NCI-H1436 treated with DMSO at 0.1 percent for 48 hours (cell line): ENCODE measurements at regions not wholly inside any gene's neighbourhood (a gene's known extent, or its start where the extent isn't known, plus 50 kb on each side); places are given as distances from the start of the nearest gene placed in this dataset.
"Not testable (repeated sequence)": the region's sequence is repeated elsewhere in the genome, so short reads cannot be mapped to it uniquely, and the experiment has no call there.

Experiments used
- DNase-seq: peaks from one replicate; lab custom pipeline; 2025; lab: John Stamatoyannopoulos, UW

- DNase-seq: no peak
Observed at GRCh38 chr5:164300295-164300694, 794.9 kb downstream of the MAT2B start.

- no peak for DNase-seq
Observed at GRCh38 chr5:164301136-164301535, 795.7 kb downstream of the MAT2B start.

- DNase-seq: no peak
Observed at GRCh38 chr5:164301708-164302107, 796.3 kb downstream of the MAT2B start.

- no peak for DNase-seq
Observed at GRCh38 chr5:164302533-164303235, 797.3 kb downstream of the MAT2B start.

- no peak for DNase-seq
Observed at GRCh38 chr5:164303646-164304215, 798.3 kb downstream of the MAT2B start.

GRCh38 chr5:164306662-164307061, 801.2 kb downstream of the MAT2B start:
- no peak for DNase-seq

- no peak for DNase-seq
Observed at GRCh38 chr5:164312801-164313200, 807.4 kb downstream of the MAT2B start.

GRCh38 chr5:164317676-164318075, 812.3 kb downstream of the MAT2B start:
- DNase-seq: no peak

GRCh38 chr5:164319161-164319560, 813.7 kb downstream of the MAT2B start:
- DNase-seq: no peak

GRCh38 chr5:164324239-164324638, 818.8 kb downstream of the MAT2B start:
- no peak for DNase-seq

GRCh38 chr5:164326219-164326618, 820.8 kb downstream of the MAT2B start:
- DNase-seq: no peak

GRCh38 chr5:164327166-164327565, 821.7 kb downstream of the MAT2B start:
- DNase-seq: not testable (repeated sequence)

GRCh38 chr5:164332349-164333196, 827.2 kb downstream of the MAT2B start:
- no peak for DNase-seq

GRCh38 chr5:164335837-164336236, 830.4 kb downstream of the MAT2B start:
- DNase-seq: no peak

GRCh38 chr5:164336276-164336675, 830.9 kb downstream of the MAT2B start:
- no peak for DNase-seq

GRCh38 chr5:164336906-164337305, 831.5 kb downstream of the MAT2B start:
- no peak for DNase-seq

GRCh38 chr5:164341056-164341619, 835.7 kb downstream of the MAT2B start:
- DNase-seq: no peak

GRCh38 chr5:164345173-164345849, 839.9 kb downstream of the MAT2B start:
- peak; percentile 53 for DNase-seq

- DNase-seq: no peak
Observed at GRCh38 chr5:164345853-164346252, 840.4 kb downstream of the MAT2B start.

- no peak for DNase-seq
Observed at GRCh38 chr5:164346785-164347630, 841.6 kb downstream of the MAT2B start.

GRCh38 chr5:164350236-164350635, 844.8 kb downstream of the MAT2B start:
- DNase-seq: no peak
